HL-60 (cell line): ENCODE measurements at regions not wholly inside any gene's neighbourhood (a gene's known extent, or its start where the extent isn't known, plus 50 kb on each side); places are given as distances from the start of the nearest gene placed in this dataset.

Experiments
- DNase-seq, 2 experiments: peaks; one replicate each; pipeline ENCODE4 v3.0.0-alpha.2; 2010 to 2020; ENCODE audit warnings: low read depth in 1 of 2, low spot score in 1 of 2
- H3K27ac ChIP-seq: fragments of 250-450 bp; sonication (Bioruptor Pico); replicated peaks from 2 replicates; pipeline ENCODE4 v1.5.1; 2020; ENCODE audit warnings: mild to moderate bottlenecking, moderate library complexity
- H3K27me3 ChIP-seq: fragments of 250-450 bp; sonication (Bioruptor Pico); 2 replicates; pipeline ENCODE4 v1.5.1; 2021; ENCODE audit warnings: mild to moderate bottlenecking, moderate library complexity; ENCODE audit not compliant: insufficient read depth, poor library complexity, severe bottlenecking
- H3K4me3 ChIP-seq: replicated peaks from 2 replicates; pipeline ENCODE4 v1.5.1; 2011; ENCODE audit warnings: mild to moderate bottlenecking, control low read depth, low read length; ENCODE audit not compliant: insufficient read depth
- CTCF ChIP-seq: IDR thresholded peaks from one replicate; pipeline ENCODE4 v1.5.1; 2011; ENCODE audit warnings: low read length, control low read depth, inconsistent platforms; ENCODE audit not compliant: insufficient read depth
- GABPA ChIP-seq: IDR thresholded peaks from 2 replicates; pipeline ENCODE4 v1.6.1; 2012; ENCODE audit warnings: low read depth
- POLR2AphosphoS5 ChIP-seq: IDR thresholded peaks from 2 replicates; pipeline ENCODE4 v1.6.1; 2012; ENCODE audit warnings: low read depth
- SPI1 ChIP-seq: IDR thresholded peaks from 2 replicates; pipeline ENCODE4 v1.6.1; 2012; ENCODE audit warnings: low read depth, mild to moderate bottlenecking, borderline replicate concordance
- TF ChIP-seq, protein P1 (sequence below): IDR thresholded peaks from 2 replicates; pipeline ENCODE4 v1.6.1; 2012; ENCODE audit warnings: low read depth; ENCODE audit not compliant: insufficient replicate concordance

- Histone ChIP-seq H3K4me3 (no peak overlapping the region), H3K27me3 (no peaks in the 10 kb centered on the region), H3K27ac (no peak overlapping the region)
- no peak for DNase-seq
- TF ChIP-seq GABPA (no peak), SPI1 (no peak), POLR2AphosphoS5 (no peak), CTCF (no peak)
- TF ChIP-seq, protein P1, sequence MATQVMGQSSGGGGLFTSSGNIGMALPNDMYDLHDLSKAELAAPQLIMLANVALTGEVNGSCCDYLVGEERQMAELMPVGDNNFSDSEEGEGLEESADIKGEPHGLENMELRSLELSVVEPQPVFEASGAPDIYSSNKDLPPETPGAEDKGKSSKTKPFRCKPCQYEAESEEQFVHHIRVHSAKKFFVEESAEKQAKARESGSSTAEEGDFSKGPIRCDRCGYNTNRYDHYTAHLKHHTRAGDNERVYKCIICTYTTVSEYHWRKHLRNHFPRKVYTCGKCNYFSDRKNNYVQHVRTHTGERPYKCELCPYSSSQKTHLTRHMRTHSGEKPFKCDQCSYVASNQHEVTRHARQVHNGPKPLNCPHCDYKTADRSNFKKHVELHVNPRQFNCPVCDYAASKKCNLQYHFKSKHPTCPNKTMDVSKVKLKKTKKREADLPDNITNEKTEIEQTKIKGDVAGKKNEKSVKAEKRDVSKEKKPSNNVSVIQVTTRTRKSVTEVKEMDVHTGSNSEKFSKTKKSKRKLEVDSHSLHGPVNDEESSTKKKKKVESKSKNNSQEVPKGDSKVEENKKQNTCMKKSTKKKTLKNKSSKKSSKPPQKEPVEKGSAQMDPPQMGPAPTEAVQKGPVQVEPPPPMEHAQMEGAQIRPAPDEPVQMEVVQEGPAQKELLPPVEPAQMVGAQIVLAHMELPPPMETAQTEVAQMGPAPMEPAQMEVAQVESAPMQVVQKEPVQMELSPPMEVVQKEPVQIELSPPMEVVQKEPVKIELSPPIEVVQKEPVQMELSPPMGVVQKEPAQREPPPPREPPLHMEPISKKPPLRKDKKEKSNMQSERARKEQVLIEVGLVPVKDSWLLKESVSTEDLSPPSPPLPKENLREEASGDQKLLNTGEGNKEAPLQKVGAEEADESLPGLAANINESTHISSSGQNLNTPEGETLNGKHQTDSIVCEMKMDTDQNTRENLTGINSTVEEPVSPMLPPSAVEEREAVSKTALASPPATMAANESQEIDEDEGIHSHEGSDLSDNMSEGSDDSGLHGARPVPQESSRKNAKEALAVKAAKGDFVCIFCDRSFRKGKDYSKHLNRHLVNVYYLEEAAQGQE: no peak
Measured at GRCh38 chr22:22735695-22736611, 91.5 kb downstream of the GGTLC2 start.

GRCh38 chr22:22737590-22737989 lies 93.2 kb downstream of the GGTLC2 start:
- no peak for DNase-seq
- TF ChIP-seq SPI1 (no peak), POLR2AphosphoS5 (no peak), CTCF (no peak), GABPA (no peak)
- TF ChIP-seq, protein P1: no peak
- no peak overlapping the region for H3K4me3 ChIP-seq
- no peak overlapping the region for H3K27ac ChIP-seq
- H3K27me3 ChIP-seq: peaks cover 2% of the 10 kb centered on the region

- TF ChIP-seq POLR2AphosphoS5 (no peak), SPI1 (no peak), CTCF (no peak), GABPA (no peak)
- TF ChIP-seq, protein P1: no peak
- Histone ChIP-seq H3K27me3 (peaks cover 6% of the 10 kb centered on the region), H3K27ac (no peak overlapping the region), H3K4me3 (no peak overlapping the region)
- DNase-seq: no peak
Measured at GRCh38 chr22:22738959-22739585, 94.7 kb downstream of the GGTLC2 start.
